Loucy (cell line): ENCODE measurements at regions not wholly inside any gene's neighbourhood (a gene's known extent, or its start where the extent isn't known, plus 50 kb on each side); places are given as distances from the start of the nearest gene placed in this dataset.

Experiments
- H2AFZ ChIP-seq: fragments of 200-600 bp; sonication (generic); 2 replicates; pipeline ENCODE4 v1.6.0; 2016; ENCODE audit warnings: antibody characterized with exemption, mild to moderate bottlenecking, low read length, moderate library complexity
- H3F3A ChIP-seq: fragments of 200-600 bp; 2 replicates; pipeline ENCODE4 v1.6.0; 2016; ENCODE audit warnings: antibody characterized with exemption, low read depth, mild to moderate bottlenecking
- H3K27me3 ChIP-seq: fragments of 200-600 bp; sonication (generic); 2 replicates; pipeline ENCODE4 v1.6.1; 2014; ENCODE audit warnings: low read length, mild to moderate bottlenecking; ENCODE audit not compliant: insufficient read depth, poor library complexity, severe bottlenecking
- H3K36me3 ChIP-seq: fragments of 200-600 bp; sonication (generic); 2 replicates; pipeline ENCODE4 v1.6.1; 2016; ENCODE audit warnings: low read length; ENCODE audit not compliant: insufficient read depth
- H3K4me1 ChIP-seq: fragments of 200-600 bp; sonication (generic); 2 replicates; pipeline ENCODE4 v1.5.1; 2014; ENCODE audit warnings: low read length, mild to moderate bottlenecking; ENCODE audit not compliant: insufficient read depth, poor library complexity, severe bottlenecking
- H3K4me2 ChIP-seq: fragments of 200-600 bp; sonication (generic); 2 replicates; pipeline ENCODE4 v1.6.0; 2014; ENCODE audit warnings: antibody characterized with exemption, low read length, low read depth, mild to moderate bottlenecking; ENCODE audit not compliant: poor library complexity, severe bottlenecking
- H3K4me3 ChIP-seq: fragments of 200-600 bp; sonication (generic); 2 replicates; pipeline ENCODE4 v1.5.1; 2014; ENCODE audit warnings: low read length, mild to moderate bottlenecking, mixed read lengths; ENCODE audit not compliant: poor library complexity, severe bottlenecking
- H3K79me2 ChIP-seq: fragments of 200-600 bp; sonication (generic); 2 replicates; pipeline ENCODE4 v1.6.1; 2014; ENCODE audit warnings: low read length; ENCODE audit not compliant: insufficient read depth
- H3K9ac ChIP-seq: fragments of 200-600 bp; sonication (generic); 2 replicates; pipeline ENCODE4 v1.6.0; 2014; ENCODE audit warnings: mild to moderate bottlenecking, low read depth, low read length, moderate library complexity; ENCODE audit not compliant: poor library complexity, severe bottlenecking
- H3K9me2 ChIP-seq: fragments of 200-600 bp; sonication (generic); replicated peaks from 2 replicates; pipeline ENCODE4 v1.6.1; 2016; ENCODE audit warnings: low read depth, low read length, mixed read lengths
- H3K9me3 ChIP-seq: fragments of 200-600 bp; sonication (generic); 2 replicates; pipeline ENCODE4 v1.6.1; 2014; ENCODE audit warnings: mild to moderate bottlenecking, antibody characterized with exemption, low read length, low read depth; ENCODE audit not compliant: insufficient read depth
- H4K20me1 ChIP-seq: fragments of 200-600 bp; sonication (generic); 2 replicates; pipeline ENCODE4 v1.6.0; 2014; ENCODE audit warnings: antibody characterized with exemption, low read length, mild to moderate bottlenecking; ENCODE audit not compliant: insufficient read depth, poor library complexity, severe bottlenecking
- EZH2phosphoT487 ChIP-seq: fragments of 200-600 bp; IDR thresholded peaks from 2 replicates; pipeline ENCODE4 v1.6.1; 2018; ENCODE audit warnings: antibody characterized with exemption, mild to moderate bottlenecking, moderate library complexity, borderline replicate concordance
- TF ChIP-seq, protein P1 (sequence below): fragments of 200-600 bp; sonication (generic); conservative IDR thresholded peaks from 2 replicates; pipeline ENCODE4 v1.5.1; 2014; ENCODE audit warnings: mild to moderate bottlenecking, antibody characterized with exemption, low read length

DNA sequence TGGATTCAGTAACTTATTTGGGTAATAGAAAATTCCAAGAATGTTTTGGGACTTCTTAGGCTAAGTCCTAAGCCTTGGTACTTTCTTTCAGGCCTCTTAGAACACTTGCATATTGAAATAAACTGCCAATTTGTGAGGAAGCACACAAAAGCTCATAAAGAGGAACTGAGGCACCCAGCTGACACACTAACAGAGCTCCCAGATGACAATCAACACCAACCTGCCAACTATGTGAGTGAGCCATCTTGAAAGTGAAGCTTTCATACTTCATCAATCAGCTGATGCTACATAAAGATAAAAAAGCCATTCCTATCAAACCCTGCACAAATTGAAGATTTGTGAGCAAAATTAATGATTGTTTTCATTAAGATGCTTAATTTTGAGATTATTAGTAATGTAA lies 832.5 kb upstream of the EPHA7 start:
- Histone ChIP-seq H3K4me2 (no peak overlapping the region), H3K36me3 (no peaks in the 10 kb centered on the region), H3F3A (no peaks in the 10 kb centered on the region), H3K9me2 (no peaks in the 10 kb centered on the region), H3K4me3 (no peak overlapping the region), H3K9me3 (no peaks in the 10 kb centered on the region), H4K20me1 (no peaks in the 10 kb centered on the region), H2AFZ (no peak overlapping the region), H3K9ac (no peak overlapping the region), H3K27me3 (no peaks in the 10 kb centered on the region), H3K4me1 (no peaks in the 10 kb centered on the region), H3K79me2 (no peaks in the 10 kb centered on the region)
- no peak for TF ChIP-seq EZH2phosphoT487
- TF ChIP-seq, protein P1, sequence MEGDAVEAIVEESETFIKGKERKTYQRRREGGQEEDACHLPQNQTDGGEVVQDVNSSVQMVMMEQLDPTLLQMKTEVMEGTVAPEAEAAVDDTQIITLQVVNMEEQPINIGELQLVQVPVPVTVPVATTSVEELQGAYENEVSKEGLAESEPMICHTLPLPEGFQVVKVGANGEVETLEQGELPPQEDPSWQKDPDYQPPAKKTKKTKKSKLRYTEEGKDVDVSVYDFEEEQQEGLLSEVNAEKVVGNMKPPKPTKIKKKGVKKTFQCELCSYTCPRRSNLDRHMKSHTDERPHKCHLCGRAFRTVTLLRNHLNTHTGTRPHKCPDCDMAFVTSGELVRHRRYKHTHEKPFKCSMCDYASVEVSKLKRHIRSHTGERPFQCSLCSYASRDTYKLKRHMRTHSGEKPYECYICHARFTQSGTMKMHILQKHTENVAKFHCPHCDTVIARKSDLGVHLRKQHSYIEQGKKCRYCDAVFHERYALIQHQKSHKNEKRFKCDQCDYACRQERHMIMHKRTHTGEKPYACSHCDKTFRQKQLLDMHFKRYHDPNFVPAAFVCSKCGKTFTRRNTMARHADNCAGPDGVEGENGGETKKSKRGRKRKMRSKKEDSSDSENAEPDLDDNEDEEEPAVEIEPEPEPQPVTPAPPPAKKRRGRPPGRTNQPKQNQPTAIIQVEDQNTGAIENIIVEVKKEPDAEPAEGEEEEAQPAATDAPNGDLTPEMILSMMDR, result no peak

DNA sequence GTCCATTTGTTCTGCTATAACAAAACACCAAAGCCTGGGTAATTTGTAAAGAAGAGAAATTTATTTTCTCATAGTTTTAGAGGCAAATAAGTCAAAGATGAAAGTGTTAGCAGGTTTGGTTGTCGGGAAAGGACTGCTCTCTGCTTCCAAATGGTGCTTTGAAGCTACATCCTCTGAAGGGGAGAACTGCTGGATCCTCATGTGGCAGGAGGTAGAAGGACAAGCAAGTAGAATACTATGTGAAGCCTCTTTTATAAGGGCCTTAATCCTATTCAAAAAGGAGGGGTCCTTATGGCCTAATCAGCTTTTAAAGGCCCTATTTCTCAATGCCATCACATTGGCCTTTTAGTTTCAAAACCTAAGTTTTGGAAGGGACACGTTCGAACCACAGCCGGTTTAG lies 826.0 kb upstream of the EPHA7 start:
- H3K9me2 ChIP-seq, result no peaks in the 10 kb centered on the region
- no peaks in the 10 kb centered on the region for H4K20me1 ChIP-seq
- H3K4me3 ChIP-seq, result no peak overlapping the region
- H3K9ac ChIP-seq, result no peak overlapping the region
- H3K36me3 ChIP-seq, result no peaks in the 10 kb centered on the region
- no peaks in the 10 kb centered on the region for H3K79me2 ChIP-seq
- no peaks in the 10 kb centered on the region for H3K27me3 ChIP-seq
- no peaks in the 10 kb centered on the region for H3K4me1 ChIP-seq
- no peak for TF ChIP-seq EZH2phosphoT487
- TF ChIP-seq, protein P1, result no peak
- no peaks in the 10 kb centered on the region for H3K9me3 ChIP-seq
- no peak overlapping the region for H3K4me2 ChIP-seq
- no peaks in the 10 kb centered on the region for H3F3A ChIP-seq
- no peak overlapping the region for H2AFZ ChIP-seq

DNA sequence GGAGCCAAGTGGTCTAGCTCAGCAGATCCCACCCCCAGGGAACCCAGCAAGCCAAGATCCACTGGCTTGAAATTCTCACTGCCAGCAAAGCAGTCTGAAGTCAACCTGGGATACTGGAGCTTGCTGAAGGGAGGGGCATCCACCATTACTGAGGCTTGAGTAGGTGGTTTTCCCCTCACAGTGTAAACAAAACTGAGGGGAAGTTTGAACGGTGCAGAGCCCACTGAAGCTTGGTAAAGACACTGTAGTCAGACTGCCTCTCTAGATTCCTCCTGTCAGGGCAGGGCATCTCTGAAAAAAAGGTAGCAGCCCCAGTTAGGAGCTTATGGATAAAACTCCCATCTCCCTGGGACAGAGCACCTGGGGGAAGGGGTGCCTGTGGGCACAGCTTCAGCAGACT lies 819.5 kb upstream of the EPHA7 start:
- Histone ChIP-seq H3K4me3 (no peak overlapping the region), H3K79me2 (no peaks in the 10 kb centered on the region), H3K4me2 (no peak overlapping the region), H3K9me3 (no peaks in the 10 kb centered on the region), H4K20me1 (no peaks in the 10 kb centered on the region), H3K4me1 (no peaks in the 10 kb centered on the region), H3K9me2 (no peaks in the 10 kb centered on the region), H2AFZ (no peak overlapping the region), H3K36me3 (no peaks in the 10 kb centered on the region), H3K9ac (no peak overlapping the region), H3F3A (no peaks in the 10 kb centered on the region), H3K27me3 (no peaks in the 10 kb centered on the region)
- TF ChIP-seq EZH2phosphoT487, result no peak
- TF ChIP-seq, protein P1, result no peak
